ENCODE measurements at regions not wholly inside any gene's neighbourhood (a gene's known extent, or its start where the extent isn't known, plus 50 kb on each side); places are given as distances from the start of the nearest gene placed in this dataset.

GRCh38 chr16:73420676-73421075 lies 372.7 kb upstream of the ZFHX3 start:
- no peak overlapping the region for H3K4me3 ChIP-seq
- ATAC-seq = no peak
- intact Hi-C loops (cut with DNase I) = no loop called here
- DNase-seq = no peak
- no peaks in the 10 kb centered on the region for H3K9me3 ChIP-seq
- H3K4me1 ChIP-seq = no peaks in the 10 kb centered on the region
- TF ChIP-seq POLR2A (IDR thresholded peaks at IDR 0.05) (no peak), CTCF (IDR thresholded peaks at IDR 0.05) (no peak)
- 48% methylated on average over 7 of the region's 7 CpGs for WGBS (ENCODE audit: insufficient coverage, low coverage, low lambda C conversion rate, missing lambda C conversion rate)
- no peak overlapping the region for H3K27ac ChIP-seq
- H3K36me3 ChIP-seq = no peaks in the 10 kb centered on the region
- no peaks in the 10 kb centered on the region for H3K27me3 ChIP-seq

DNA sequence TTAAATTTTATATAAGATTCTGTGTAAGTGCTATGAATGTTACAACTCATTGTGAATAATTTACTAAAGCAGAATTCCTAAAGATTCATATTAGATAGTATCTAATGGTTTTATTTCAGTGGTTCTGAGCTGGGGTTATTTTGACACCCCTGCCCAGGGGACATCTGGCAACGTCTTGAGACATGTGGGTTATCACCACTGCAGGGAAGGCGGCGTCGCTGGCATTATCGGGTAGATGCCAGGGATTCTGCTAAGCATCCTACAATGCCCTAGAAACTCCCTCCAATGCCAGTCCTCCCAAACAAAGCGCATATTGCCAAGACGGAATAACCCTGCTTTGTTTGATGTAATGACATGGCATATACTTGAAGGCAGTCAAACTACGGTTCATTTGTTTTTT lies 372.3 kb upstream of the ZFHX3 start:
- ATAC-seq (no peak), DNase-seq (no peak)
- Histone ChIP-seq H3K4me1 (no peaks in the 10 kb centered on the region), H3K27me3 (no peaks in the 10 kb centered on the region), H3K9me3 (no peaks in the 10 kb centered on the region), H3K36me3 (no peaks in the 10 kb centered on the region), H3K4me3 (no peak overlapping the region), H3K27ac (no peak overlapping the region)
- WGBS (ENCODE audit: insufficient coverage, low coverage, low lambda C conversion rate, missing lambda C conversion rate) = 85% methylated on average over 7 of the region's 8 CpGs
- TF ChIP-seq CTCF (IDR thresholded peaks at IDR 0.05) (no peak), POLR2A (IDR thresholded peaks at IDR 0.05) (no peak)
- intact Hi-C loops (cut with DNase I) = no loop called here

DNA sequence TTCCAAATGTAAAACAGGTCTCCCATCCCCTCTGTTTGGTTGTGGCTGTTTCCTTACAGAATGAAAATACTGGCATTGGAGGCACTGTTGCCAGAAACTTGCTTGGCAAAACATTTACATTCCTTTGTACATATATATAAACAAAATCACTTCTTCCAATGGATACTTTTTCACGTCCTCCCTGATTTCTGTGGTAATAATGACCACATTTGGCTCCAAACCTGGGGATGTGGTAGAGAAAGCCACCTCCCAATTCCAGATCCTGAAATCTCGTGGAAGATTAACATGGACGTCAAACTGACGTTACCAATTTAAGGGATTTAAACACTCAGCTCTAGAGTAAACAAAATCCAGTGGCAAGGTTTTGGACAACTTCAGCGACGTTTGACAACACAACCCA lies 370.8 kb upstream of the ZFHX3 start:
- no peaks in the 10 kb centered on the region for H3K9me3 ChIP-seq
- intact Hi-C loops (cut with DNase I) = no loop called here
- H3K4me1 ChIP-seq = no peaks in the 10 kb centered on the region
- no peaks in the 10 kb centered on the region for H3K36me3 ChIP-seq
- H3K4me3 ChIP-seq = no peak overlapping the region
- ATAC-seq = no peak
- 32% methylated on average over 6 of the region's 6 CpGs for WGBS (ENCODE audit: insufficient coverage, low coverage, low lambda C conversion rate, missing lambda C conversion rate)
- H3K27me3 ChIP-seq = no peaks in the 10 kb centered on the region
- DNase-seq = no peak
- no peak overlapping the region for H3K27ac ChIP-seq
- TF ChIP-seq POLR2A (IDR thresholded peaks at IDR 0.05) (no peak), CTCF (IDR thresholded peaks at IDR 0.05) (no peak)

GRCh38 chr16:73418051-73418450 lies 370.1 kb upstream of the ZFHX3 start:
- DNase-seq = no peak
- WGBS (ENCODE audit: insufficient coverage, low coverage, low lambda C conversion rate, missing lambda C conversion rate) = 69% methylated on average over 7 of the region's 8 CpGs
- intact Hi-C loops (cut with DNase I) = no loop called here
- Histone ChIP-seq H3K9me3 (no peaks in the 10 kb centered on the region), H3K27me3 (no peaks in the 10 kb centered on the region), H3K36me3 (no peaks in the 10 kb centered on the region), H3K4me1 (no peaks in the 10 kb centered on the region), H3K4me3 (no peak overlapping the region), H3K27ac (no peak overlapping the region)
- TF ChIP-seq POLR2A (IDR thresholded peaks at IDR 0.05) (no peak), CTCF (IDR thresholded peaks at IDR 0.05) (no peak)
- no peak for ATAC-seq

GRCh38 chr16:73415286-73415685 lies 367.4 kb upstream of the ZFHX3 start:
- intact Hi-C loops (cut with DNase I) = no loop called here
- ATAC-seq (no peak), DNase-seq (no peak)
- no peak overlapping the region for H3K27ac ChIP-seq
- H3K9me3 ChIP-seq = no peaks in the 10 kb centered on the region
- H3K4me3 ChIP-seq = no peak overlapping the region
- WGBS (ENCODE audit: insufficient coverage, low coverage, low lambda C conversion rate, missing lambda C conversion rate) = 45% methylated on average over 1 of the region's 1 CpG
- TF ChIP-seq CTCF (IDR thresholded peaks at IDR 0.05) (no peak), POLR2A (IDR thresholded peaks at IDR 0.05) (no peak)
- no peaks in the 10 kb centered on the region for H3K36me3 ChIP-seq
- H3K27me3 ChIP-seq = no peaks in the 10 kb centered on the region
- H3K4me1 ChIP-seq = no peaks in the 10 kb centered on the region

All from right lobe of liver (tissue), 6 donors.